ENCODE measurements at regions not wholly inside any gene's neighbourhood (a gene's known extent, or its start where the extent isn't known, plus 50 kb on each side); places are given as distances from the start of the nearest gene placed in this dataset.
"Not testable (repeated sequence)": the region's sequence is repeated elsewhere in the genome, so short reads cannot be mapped to it uniquely, and the experiment has no call there.

- no peak for DNase-seq
Observed at GRCh38 chr4:111991163-111991562, 154.1 kb upstream of the FAM241A start.

GRCh38 chr4:111991797-111992196 is 153.5 kb upstream of the FAM241A start:
- DNase-seq: no peak

- no peak for DNase-seq
Observed at GRCh38 chr4:111992351-111993168, 152.7 kb upstream of the FAM241A start.

- DNase-seq: no peak
Observed at GRCh38 chr4:111994392-111994791, 150.9 kb upstream of the FAM241A start.

GRCh38 chr4:111997785-111998184 is 147.5 kb upstream of the FAM241A start:
- no peak for DNase-seq

- no peak for DNase-seq
Observed at GRCh38 chr4:111999801-112000200, 145.5 kb upstream of the FAM241A start.

GRCh38 chr4:112001041-112001440 is 144.2 kb upstream of the FAM241A start:
- DNase-seq: no peak

- DNase-seq: no peak
Observed at GRCh38 chr4:112002248-112002661, 143.0 kb upstream of the FAM241A start.

GRCh38 chr4:112003231-112003907 is 141.9 kb upstream of the FAM241A start:
- no peak for DNase-seq

- no peak for DNase-seq
Observed at GRCh38 chr4:112005027-112005426, 140.2 kb upstream of the FAM241A start.

GRCh38 chr4:112007391-112007790 is 137.9 kb upstream of the FAM241A start:
- no peak for DNase-seq

- no peak for DNase-seq
Observed at GRCh38 chr4:112015960-112016359, 129.3 kb upstream of the FAM241A start.

GRCh38 chr4:112023402-112023950 is 121.8 kb upstream of the FAM241A start:
- no peak for DNase-seq

GRCh38 chr4:112026058-112026457 is 119.2 kb upstream of the FAM241A start:
- DNase-seq: no peak

GRCh38 chr4:112029771-112030171 is 115.5 kb upstream of the FAM241A start:
- no peak for DNase-seq

- DNase-seq: no peak
Observed at GRCh38 chr4:112031712-112032328, 113.4 kb upstream of the FAM241A start.

- no peak for DNase-seq
Observed at GRCh38 chr4:112036886-112037285, 108.4 kb upstream of the FAM241A start.

GRCh38 chr4:112038861-112039260 is 106.4 kb upstream of the FAM241A start:
- no peak for DNase-seq

- DNase-seq: not testable (repeated sequence)
Observed at GRCh38 chr4:112049119-112049518, 96.1 kb upstream of the FAM241A start.

GRCh38 chr4:112053825-112054350 is 91.4 kb upstream of the FAM241A start:
- no peak for DNase-seq

- no peak for DNase-seq
Observed at GRCh38 chr4:112055100-112055499, 90.2 kb upstream of the FAM241A start.

GRCh38 chr4:112057470-112057869 is 87.8 kb upstream of the FAM241A start:
- no peak for DNase-seq

- DNase-seq: no peak
Observed at GRCh38 chr4:112058433-112058832, 86.8 kb upstream of the FAM241A start.
